ENCODE measurements at regions not wholly inside any gene's neighbourhood (a gene's known extent, or its start where the extent isn't known, plus 50 kb on each side); places are given as distances from the start of the nearest gene placed in this dataset.

GRCh38 chr3:24591661-24592555 lies 97.3 kb upstream of the THRB start:
- in situ Hi-C loops (cut with HindIII; ENCODE audit: low pct_unique_long_range_greater_than_20kb, low sequenced_read_pairs), result no loop called here
- no peak for DNase-seq (ENCODE audit: low read depth, low spot score)

GRCh38 chr3:24594161-24594560 lies 99.5 kb upstream of the THRB start:
- in situ Hi-C loops (cut with HindIII; ENCODE audit: low pct_unique_long_range_greater_than_20kb, low sequenced_read_pairs), result no loop called here

GRCh38 chr3:24595796-24596195 lies 101.1 kb upstream of the THRB start:
- no peak for DNase-seq (ENCODE audit: low read depth, low spot score)
- in situ Hi-C loops (cut with HindIII; ENCODE audit: low pct_unique_long_range_greater_than_20kb, low sequenced_read_pairs), result no loop called here

More at GRCh38 chr3:24594161-24594560, 99.5 kb upstream of the THRB start:
- DNase-seq (ENCODE audit: low read depth, low spot score), result no peak

- DNase-seq (ENCODE audit: low read depth, low spot score), result no peak
- in situ Hi-C loops (cut with HindIII; ENCODE audit: low pct_unique_long_range_greater_than_20kb, low sequenced_read_pairs), result no loop called here
Observed at GRCh38 chr3:24596626-24597025, 102.0 kb upstream of the THRB start.

- in situ Hi-C loops (cut with HindIII; ENCODE audit: low pct_unique_long_range_greater_than_20kb, low sequenced_read_pairs), result no loop called here
- no peak for DNase-seq (ENCODE audit: low read depth, low spot score)
Observed at GRCh38 chr3:24598695-24599470, 104.2 kb upstream of the THRB start.

- in situ Hi-C loops (cut with HindIII; ENCODE audit: low pct_unique_long_range_greater_than_20kb, low sequenced_read_pairs), result no loop called here
- DNase-seq (ENCODE audit: low read depth, low spot score), result no peak
Observed at GRCh38 chr3:24601066-24601939, 106.7 kb upstream of the THRB start.

- in situ Hi-C loops (cut with HindIII; ENCODE audit: low pct_unique_long_range_greater_than_20kb, low sequenced_read_pairs), result no loop called here
- DNase-seq (ENCODE audit: low read depth, low spot score), result no peak
Observed at GRCh38 chr3:24604215-24604614, 109.6 kb upstream of the THRB start.

- DNase-seq (ENCODE audit: low read depth, low spot score), result no peak
- in situ Hi-C loops (cut with HindIII; ENCODE audit: low pct_unique_long_range_greater_than_20kb, low sequenced_read_pairs), result no loop called here
Observed at GRCh38 chr3:24605511-24606028, 110.9 kb upstream of the THRB start.

GRCh38 chr3:24607281-24607680 lies 112.6 kb upstream of the THRB start:
- no peak for DNase-seq (ENCODE audit: low read depth, low spot score)

GRCh38 chr3:24608701-24609390 lies 114.2 kb upstream of the THRB start:
- DNase-seq (ENCODE audit: low read depth, low spot score), result no peak
- in situ Hi-C loops (cut with HindIII; ENCODE audit: low pct_unique_long_range_greater_than_20kb, low sequenced_read_pairs), result no loop called here

More at GRCh38 chr3:24607281-24607680, 112.6 kb upstream of the THRB start:
- in situ Hi-C loops (cut with HindIII; ENCODE audit: low pct_unique_long_range_greater_than_20kb, low sequenced_read_pairs), result no loop called here

- no peak for DNase-seq (ENCODE audit: low read depth, low spot score)
- in situ Hi-C loops (cut with HindIII; ENCODE audit: low pct_unique_long_range_greater_than_20kb, low sequenced_read_pairs), result no loop called here
Observed at GRCh38 chr3:24614359-24614758, 119.7 kb upstream of the THRB start.

- in situ Hi-C loops (cut with HindIII; ENCODE audit: low pct_unique_long_range_greater_than_20kb, low sequenced_read_pairs), result no loop called here
- DNase-seq (ENCODE audit: low read depth, low spot score), result no peak
Observed at GRCh38 chr3:24615177-24615576, 120.5 kb upstream of the THRB start.

GRCh38 chr3:24616110-24616829 lies 121.6 kb upstream of the THRB start:
- in situ Hi-C loops (cut with HindIII; ENCODE audit: low pct_unique_long_range_greater_than_20kb, low sequenced_read_pairs), result no loop called here
- no peak for DNase-seq (ENCODE audit: low read depth, low spot score)

- no peak for DNase-seq (ENCODE audit: low read depth, low spot score)
- in situ Hi-C loops (cut with HindIII; ENCODE audit: low pct_unique_long_range_greater_than_20kb, low sequenced_read_pairs), result no loop called here
Observed at GRCh38 chr3:24622138-24622537, 127.5 kb upstream of the THRB start.

- in situ Hi-C loops (cut with HindIII; ENCODE audit: low pct_unique_long_range_greater_than_20kb, low sequenced_read_pairs), result no loop called here
- DNase-seq (ENCODE audit: low read depth, low spot score), result no peak
Observed at GRCh38 chr3:24622696-24623225, 128.1 kb upstream of the THRB start.

GRCh38 chr3:24623657-24624056 lies 129.0 kb upstream of the THRB start:
- no peak for DNase-seq (ENCODE audit: low read depth, low spot score)
- in situ Hi-C loops (cut with HindIII; ENCODE audit: low pct_unique_long_range_greater_than_20kb, low sequenced_read_pairs), result no loop called here

Measured in SK-MEL-5 (cell line).